NOMO-1 (cell line): ENCODE measurements at regions not wholly inside any gene's neighbourhood (a gene's known extent, or its start where the extent isn't known, plus 50 kb on each side); places are given as distances from the start of the nearest gene placed in this dataset.

Source experiments
- DNase-seq, 2 experiments: peaks; one replicate each; lab custom pipeline; 2025; ENCODE audit not compliant: unreplicated experiment in 2 of 2; lab: John Stamatoyannopoulos, UW

DNA sequence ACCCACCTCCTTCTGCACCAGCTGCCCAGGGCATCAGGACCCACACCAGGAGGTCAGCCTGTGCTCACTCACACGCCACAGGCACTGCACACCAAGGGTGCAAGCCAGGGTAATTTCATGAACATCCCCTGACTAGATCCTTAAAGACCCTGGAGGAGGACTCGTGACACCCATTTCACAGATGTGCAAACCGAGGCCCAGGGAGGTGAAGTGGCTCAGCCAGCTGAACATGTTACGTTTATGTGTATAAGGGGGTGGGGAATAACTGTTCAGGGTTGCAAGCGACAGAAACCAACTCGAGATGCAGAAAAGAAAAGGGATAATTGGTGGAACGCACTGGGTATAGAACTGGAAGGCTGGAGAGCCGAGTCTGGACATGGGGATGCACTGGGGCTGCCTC is 138.1 kb upstream of the FOXF1 start:
- DNase-seq, result no peak

- DNase-seq, result no peak
Observed at GRCh38 chr16:86373276-86373901, 136.9 kb upstream of the FOXF1 start.

DNA sequence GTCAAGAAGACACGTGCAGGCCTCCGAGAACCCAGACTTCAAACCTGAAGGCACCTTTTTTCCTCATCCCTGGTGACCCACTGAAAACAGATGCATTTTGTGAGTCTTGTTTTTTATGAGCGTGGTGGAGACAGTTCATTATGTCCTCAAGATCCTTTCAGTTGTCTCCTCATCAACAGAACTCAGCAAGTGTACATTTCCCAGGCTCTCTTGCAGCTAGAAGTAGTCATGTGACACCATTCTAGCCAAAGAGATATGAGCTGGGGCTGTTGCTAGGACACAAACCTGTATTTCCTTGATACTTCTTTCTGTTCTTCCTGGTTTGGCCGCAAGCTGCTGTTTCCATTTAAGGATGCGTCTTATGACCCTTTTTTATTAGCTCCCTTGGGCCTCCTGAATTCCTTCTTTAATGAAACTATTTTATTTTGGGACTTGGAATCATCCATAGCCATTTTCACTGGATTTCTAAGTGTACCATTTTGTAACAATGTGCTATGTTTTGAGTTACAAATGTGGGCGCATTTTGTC is 135.7 kb upstream of the FOXF1 start:
- DNase-seq, result no peak

DNA sequence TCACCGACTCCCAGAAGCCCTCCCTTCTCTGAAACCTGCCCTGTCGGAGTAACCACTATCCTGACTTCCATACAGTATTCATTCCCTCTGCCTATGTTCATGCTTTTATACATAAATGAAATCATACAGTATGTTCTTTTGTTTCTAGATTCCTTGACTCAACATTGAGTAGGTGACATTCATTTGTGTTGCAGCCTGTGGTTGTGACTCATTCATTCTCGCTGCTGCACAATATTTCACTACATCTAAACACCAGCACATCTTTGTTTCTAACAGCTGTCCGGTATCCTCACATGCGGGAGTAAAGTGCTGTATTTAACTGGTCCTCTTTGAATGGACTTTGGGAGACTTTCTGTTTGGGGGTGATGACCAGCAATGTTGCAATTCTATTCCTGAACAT is 135.0 kb upstream of the FOXF1 start:
- DNase-seq, result no peak

- no peak for DNase-seq
Observed at GRCh38 chr16:86375851-86376250, 134.5 kb upstream of the FOXF1 start.

- DNase-seq, result no peak
Observed at GRCh38 chr16:86376837-86377236, 133.5 kb upstream of the FOXF1 start.

DNA sequence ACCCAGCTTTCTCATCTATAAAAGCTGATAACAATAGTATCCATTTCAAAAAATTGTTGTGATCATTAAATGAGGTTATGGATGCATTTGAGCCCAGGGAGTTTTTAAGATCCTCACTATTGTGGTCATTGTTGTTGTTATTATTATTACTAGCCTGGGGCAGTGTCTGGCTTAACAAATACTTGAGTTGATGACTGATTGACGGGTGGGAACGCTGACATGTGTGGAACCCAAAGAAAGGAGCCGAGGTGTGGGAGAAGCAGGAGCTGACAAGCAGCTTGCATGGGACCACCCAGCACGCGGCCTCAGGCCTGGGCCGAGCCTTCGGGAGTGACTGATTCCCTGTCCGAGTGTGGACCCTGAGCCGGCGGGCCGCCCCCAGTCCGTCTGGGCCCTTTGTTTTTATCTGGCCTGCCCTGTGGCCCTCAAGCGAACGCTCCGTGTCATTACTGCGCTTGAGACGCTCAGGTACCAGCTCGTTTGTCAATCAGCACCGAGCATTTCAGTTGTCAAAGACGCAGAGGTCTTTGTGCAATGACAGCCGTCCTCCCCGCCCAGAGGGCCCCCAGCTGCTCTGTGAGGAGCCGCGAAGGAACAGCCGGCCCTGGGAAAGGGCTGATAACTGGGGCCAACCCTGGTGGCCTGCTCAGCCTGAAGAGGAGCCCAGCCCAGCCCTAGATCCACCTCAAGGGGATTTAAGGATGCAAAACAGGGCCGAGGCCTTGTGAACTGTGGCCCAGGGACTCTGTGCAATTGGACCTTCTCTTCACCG is 132.9 kb upstream of the FOXF1 start:
- no peak for DNase-seq

DNA sequence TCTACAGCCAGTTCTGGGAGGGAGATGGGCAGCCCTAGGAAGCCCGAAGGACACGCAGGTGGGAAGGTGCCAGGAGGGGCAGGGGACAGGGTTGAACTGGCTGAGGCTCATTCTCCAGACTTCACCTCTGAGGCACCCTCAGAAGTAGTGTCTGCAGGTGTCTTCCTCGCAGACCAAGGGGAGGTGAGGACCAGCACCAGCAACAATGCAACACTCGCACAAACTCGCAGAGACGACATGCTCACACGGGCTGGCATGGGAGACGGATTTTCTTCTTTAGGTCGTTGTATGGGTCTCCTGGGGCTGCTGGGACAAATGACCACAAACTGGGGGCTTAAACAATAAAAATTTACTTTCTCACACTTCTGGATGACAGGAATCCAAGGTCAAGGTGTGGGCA is 132.2 kb upstream of the FOXF1 start:
- DNase-seq, result no peak

- no peak for DNase-seq
Observed at GRCh38 chr16:86378831-86379504, 131.4 kb upstream of the FOXF1 start.

- DNase-seq, result no peak
Observed at GRCh38 chr16:86379505-86379846, 130.9 kb upstream of the FOXF1 start.

GRCh38 chr16:86380030-86380429 is 130.3 kb upstream of the FOXF1 start:
- no peak for DNase-seq

- DNase-seq, result no peak
Observed at GRCh38 chr16:86381491-86381890, 128.8 kb upstream of the FOXF1 start.

GRCh38 chr16:86382067-86382773 is 128.1 kb upstream of the FOXF1 start:
- no peak for DNase-seq

DNA sequence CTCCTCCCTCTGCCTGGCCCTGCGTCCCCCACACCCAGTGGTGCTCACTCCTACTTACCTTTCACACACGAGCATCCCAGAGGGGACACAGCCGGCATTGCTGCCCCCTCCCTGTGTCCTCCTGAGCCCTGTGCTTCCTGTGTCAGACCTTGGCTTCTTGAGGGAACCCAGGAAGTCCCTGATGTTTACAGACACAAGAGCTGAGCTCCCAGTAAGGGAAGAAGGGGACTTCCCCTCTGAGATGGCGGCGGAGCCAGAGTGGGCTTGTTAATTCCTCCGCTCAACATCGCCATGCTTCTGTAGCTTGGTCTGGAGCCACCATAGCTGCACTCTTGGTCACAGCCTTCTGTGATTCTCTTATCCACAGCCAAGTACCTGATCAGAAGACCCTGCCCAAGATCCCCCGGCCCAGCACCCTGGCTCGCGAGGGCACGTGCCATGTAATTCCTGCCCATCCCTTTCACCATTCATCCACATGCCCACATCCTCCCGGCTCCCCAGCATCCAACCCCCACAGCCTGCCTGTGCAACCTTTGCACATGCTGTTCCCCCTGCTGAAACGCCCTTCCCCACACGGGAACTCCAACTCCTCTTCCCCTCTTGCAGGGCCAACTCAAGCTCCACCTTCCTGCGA is 127.4 kb upstream of the FOXF1 start:
- DNase-seq, result no peak

DNA sequence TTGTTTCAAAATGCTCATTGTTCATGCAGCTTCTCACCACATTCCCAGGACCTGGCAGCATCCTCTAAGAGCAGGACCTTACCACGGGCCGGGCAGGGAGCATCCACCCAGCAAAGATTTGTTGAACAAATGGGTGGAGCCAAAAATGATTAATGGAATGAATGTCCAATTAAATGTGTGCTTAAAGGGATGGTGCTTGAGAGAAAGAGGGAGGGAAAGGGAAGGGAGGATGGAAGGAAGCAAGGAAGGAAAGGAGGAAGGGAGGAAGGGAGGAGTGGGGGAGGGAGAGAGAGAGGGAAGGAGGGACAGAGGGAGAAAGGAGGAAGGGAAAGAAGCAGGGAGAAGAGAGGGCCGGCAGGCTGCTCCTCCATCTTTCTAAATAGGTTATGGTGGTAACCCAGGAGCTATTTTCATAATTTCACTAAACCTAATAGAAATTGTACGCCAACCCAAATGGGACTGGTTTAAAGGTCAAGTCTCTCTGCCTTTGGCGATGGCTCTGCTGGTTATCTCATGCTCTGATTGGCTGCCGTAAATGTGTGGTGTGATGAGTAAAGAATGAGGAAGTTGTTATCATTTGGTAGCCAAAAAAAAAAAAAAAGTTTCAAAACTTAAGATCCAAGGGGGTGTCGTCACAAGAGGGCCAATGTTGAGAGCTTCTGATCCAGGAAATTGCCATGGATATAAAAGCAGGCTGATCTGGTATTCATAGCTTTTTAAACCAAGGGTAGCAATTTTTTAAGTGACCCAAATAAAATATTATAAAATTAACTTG is 126.7 kb upstream of the FOXF1 start:
- peak; percentile 39 to 42 for DNase-seq

DNA sequence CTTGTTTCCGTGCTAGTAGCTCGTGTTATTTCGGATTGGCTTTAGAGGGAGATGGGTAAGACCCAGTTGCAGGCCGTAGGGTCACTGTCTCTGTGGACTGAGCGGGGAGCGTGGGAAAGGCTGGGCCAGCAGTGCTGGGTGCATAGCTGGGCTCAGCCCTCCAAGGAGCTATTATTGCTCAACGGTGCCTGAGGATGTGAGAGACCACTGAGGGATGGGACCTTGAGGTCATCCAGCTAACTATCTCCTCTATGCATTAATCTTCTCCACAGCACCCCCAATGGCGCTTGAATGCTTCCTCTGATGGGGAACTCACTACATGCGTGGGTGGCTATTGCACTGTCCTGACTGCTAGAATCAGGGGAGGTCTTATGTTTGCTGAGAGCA is 126.1 kb upstream of the FOXF1 start:
- DNase-seq, result no peak

GRCh38 chr16:86384980-86385379 is 125.3 kb upstream of the FOXF1 start:
- DNase-seq, result no peak

DNA sequence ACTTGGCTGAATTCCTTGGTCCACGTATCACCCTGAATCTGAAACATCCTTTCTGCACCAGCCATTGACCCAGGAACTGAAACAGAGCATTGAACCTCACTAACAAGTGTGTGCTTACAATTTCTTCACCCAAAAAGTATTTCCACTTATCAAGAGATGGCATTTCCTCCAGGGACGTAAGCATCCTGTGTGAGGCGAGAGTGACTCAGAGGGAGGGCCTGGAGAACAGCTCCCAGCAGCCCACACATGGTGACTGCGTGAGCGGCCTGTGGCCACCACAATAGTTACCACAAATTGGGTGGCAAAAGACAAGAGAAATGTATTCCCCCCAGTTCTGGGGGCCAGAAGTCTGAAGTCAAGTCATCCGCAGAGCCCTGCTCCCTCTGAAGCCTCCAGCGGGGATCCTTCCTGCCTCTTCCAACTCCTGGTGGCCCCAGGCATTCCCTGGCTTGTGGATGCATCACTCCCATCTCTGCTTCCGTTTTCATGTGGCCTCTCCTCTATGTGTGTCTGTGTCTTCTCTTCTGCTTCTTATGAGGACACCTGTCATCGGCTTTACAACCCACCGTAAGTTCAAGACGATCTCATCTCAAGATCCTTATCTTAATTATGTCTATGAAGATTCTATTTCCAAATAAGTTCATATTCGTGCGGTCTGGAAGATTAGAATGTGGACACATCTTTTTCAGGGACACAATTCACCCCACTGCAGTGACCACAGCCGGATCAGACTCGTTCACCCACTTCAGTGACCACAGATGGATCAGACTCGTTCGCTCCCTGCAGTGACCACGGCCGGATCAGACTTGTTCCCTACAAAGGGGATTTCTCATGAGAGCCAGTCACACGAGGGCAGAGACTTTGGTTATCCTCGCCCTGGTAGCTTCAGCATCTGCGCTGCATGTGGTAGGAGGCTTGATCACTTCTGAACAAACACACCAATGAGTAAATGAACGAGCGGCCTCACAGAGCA is 122.6 kb upstream of the FOXF1 start:
- DNase-seq, result no peak

GRCh38 chr16:86388976-86389375 is 121.4 kb upstream of the FOXF1 start:
- DNase-seq, result no peak
